ENCODE measurements at regions not wholly inside any gene's neighbourhood (a gene's known extent, or its start where the extent isn't known, plus 50 kb on each side); places are given as distances from the start of the nearest gene placed in this dataset.

GRCh38 chr10:120671491-120671890 is 179.7 kb upstream of the WDR11 start:
- in situ Hi-C loops (cut with HindIII; ENCODE audit: low pct_unique_long_range_greater_than_20kb, low sequenced_read_pairs): no loop called here
- DNase-seq (ENCODE audit: low read depth in 1 of 2, low spot score in 1 of 2): no peak
- TF ChIP-seq JUND (IDR thresholded peaks at IDR 0.05; ENCODE audit: low read depth): no peak

- in situ Hi-C loops (cut with HindIII; ENCODE audit: low pct_unique_long_range_greater_than_20kb, low sequenced_read_pairs): no loop called here
- TF ChIP-seq JUND (IDR thresholded peaks at IDR 0.05; ENCODE audit: low read depth): no peak
- DNase-seq (ENCODE audit: low read depth in 1 of 2, low spot score in 1 of 2): no peak
Observed at GRCh38 chr10:120683454-120683853, 167.7 kb upstream of the WDR11 start.

- in situ Hi-C loops (cut with HindIII; ENCODE audit: low pct_unique_long_range_greater_than_20kb, low sequenced_read_pairs): no loop called here
- DNase-seq (ENCODE audit: low read depth in 1 of 2, low spot score in 1 of 2): no peak
- TF ChIP-seq JUND (IDR thresholded peaks at IDR 0.05; ENCODE audit: low read depth): no peak
Observed at GRCh38 chr10:120684226-120684625, 166.9 kb upstream of the WDR11 start.

- no peak for DNase-seq (ENCODE audit: low read depth in 1 of 2, low spot score in 1 of 2)
- in situ Hi-C loops (cut with HindIII; ENCODE audit: low pct_unique_long_range_greater_than_20kb, low sequenced_read_pairs): no loop called here
- TF ChIP-seq JUND (IDR thresholded peaks at IDR 0.05; ENCODE audit: low read depth): no peak
Observed at GRCh38 chr10:120685136-120685535, 166.0 kb upstream of the WDR11 start.

DNA sequence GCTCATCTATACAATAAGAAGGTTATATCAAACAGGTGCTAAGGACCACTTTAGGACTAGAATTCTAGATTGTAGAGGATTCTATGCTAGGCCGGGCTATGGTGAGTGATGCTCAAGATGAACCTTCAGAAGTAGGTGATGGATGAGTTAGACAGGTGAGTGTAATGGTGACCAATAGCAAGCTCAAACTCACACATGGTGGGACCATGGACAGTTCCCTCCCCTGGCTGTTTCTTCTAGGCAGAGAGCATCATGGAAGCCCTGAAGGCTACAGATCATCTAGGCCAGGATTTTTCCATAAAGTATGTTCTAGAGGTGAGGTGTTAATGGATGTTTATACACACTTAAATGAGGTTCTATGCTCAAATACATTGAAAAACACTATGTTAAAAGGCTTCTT is 162.2 kb upstream of the WDR11 start:
- in situ Hi-C loops (cut with HindIII; ENCODE audit: low pct_unique_long_range_greater_than_20kb, low sequenced_read_pairs): no loop called here
- peak in 1 of 2 experiments; percentile 47 for DNase-seq (ENCODE audit: low read depth in 1 of 2, low spot score in 1 of 2)
- TF ChIP-seq JUND (IDR thresholded peaks at IDR 0.05; ENCODE audit: low read depth): no peak

GRCh38 chr10:120689777-120690529 is 161.2 kb upstream of the WDR11 start:
- DNase-seq (ENCODE audit: low read depth in 1 of 2, low spot score in 1 of 2): no peak
- in situ Hi-C loops (cut with HindIII; ENCODE audit: low pct_unique_long_range_greater_than_20kb, low sequenced_read_pairs): no loop called here
- TF ChIP-seq JUND (IDR thresholded peaks at IDR 0.05; ENCODE audit: low read depth): no peak

DNA sequence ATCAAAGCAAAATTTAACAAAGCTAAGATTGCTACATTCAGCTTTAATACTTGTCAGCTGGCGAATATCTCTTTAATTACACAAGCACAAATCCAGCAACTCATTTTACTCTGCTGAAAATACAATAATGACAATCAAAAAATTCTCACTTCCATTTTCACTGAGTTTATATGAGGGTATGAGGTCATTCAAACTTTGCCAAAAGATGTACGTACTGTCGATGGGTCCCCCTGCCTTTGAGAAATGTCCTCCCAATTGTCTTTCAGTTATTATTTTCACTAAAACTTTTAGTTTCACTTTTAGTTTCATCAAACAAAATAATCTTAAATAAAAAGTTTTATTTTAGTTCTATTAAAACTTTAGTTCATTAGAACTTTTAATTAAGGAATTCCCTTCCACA is 159.5 kb upstream of the WDR11 start:
- in situ Hi-C loops (cut with HindIII; ENCODE audit: low pct_unique_long_range_greater_than_20kb, low sequenced_read_pairs): no loop called here

DNA sequence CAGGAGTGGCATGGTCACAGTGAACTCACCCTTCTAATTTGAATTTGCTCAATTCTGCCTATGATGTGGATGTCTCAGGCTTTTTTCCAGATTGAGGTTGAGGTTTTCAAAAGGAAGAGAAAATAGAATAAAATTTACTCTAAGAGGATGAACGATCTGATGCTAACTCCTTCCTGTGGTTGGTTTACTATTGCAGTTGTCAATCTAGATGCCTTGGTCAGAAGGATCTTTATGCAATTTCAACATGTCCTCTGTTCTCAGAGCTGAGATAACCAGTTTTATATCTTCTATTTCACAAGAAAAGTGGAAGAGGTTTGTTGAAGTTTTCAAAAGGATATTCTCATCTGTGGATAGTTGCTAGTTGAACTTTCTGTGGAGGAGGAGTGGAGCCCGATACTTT is 150.7 kb upstream of the WDR11 start:
- TF ChIP-seq JUND (IDR thresholded peaks at IDR 0.05; ENCODE audit: low read depth): no peak
- in situ Hi-C loops (cut with HindIII; ENCODE audit: low pct_unique_long_range_greater_than_20kb, low sequenced_read_pairs): no loop called here

More for the DNA sequence above, 159.5 kb upstream of the WDR11 start:
- no peak for DNase-seq (ENCODE audit: low read depth in 1 of 2, low spot score in 1 of 2)
- TF ChIP-seq JUND (IDR thresholded peaks at IDR 0.05; ENCODE audit: low read depth): no peak

DNA sequence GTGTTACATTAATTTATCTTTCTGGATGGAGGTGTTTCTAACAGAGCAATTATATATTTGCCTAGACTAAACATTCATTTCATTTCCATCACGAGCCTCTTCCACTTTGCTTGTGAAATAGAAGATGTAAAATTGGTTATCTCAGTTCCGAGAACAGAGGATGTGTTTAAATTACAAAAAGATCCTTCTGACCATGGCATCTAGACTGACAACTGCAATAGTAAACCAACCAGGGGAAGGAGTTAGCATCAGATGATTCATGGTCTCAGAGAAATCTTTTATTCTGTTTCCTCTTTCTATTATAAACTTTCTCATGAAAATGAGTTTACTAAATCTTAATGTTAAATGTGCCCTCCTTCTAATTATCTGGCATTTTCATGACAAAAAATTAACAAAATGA is 149.8 kb upstream of the WDR11 start:
- TF ChIP-seq JUND (IDR thresholded peaks at IDR 0.05; ENCODE audit: low read depth): no peak
- DNase-seq (ENCODE audit: low read depth in 1 of 2, low spot score in 1 of 2): no peak
- in situ Hi-C loops (cut with HindIII; ENCODE audit: low pct_unique_long_range_greater_than_20kb, low sequenced_read_pairs): no loop called here

More for the DNA sequence above, 150.7 kb upstream of the WDR11 start:
- no peak for DNase-seq (ENCODE audit: low read depth in 1 of 2, low spot score in 1 of 2)

- TF ChIP-seq JUND (IDR thresholded peaks at IDR 0.05; ENCODE audit: low read depth): no peak
- no peak for DNase-seq (ENCODE audit: low read depth in 1 of 2, low spot score in 1 of 2)
- in situ Hi-C loops (cut with HindIII; ENCODE audit: low pct_unique_long_range_greater_than_20kb, low sequenced_read_pairs): no loop called here
Observed at GRCh38 chr10:120702032-120702431, 149.1 kb upstream of the WDR11 start.

DNA sequence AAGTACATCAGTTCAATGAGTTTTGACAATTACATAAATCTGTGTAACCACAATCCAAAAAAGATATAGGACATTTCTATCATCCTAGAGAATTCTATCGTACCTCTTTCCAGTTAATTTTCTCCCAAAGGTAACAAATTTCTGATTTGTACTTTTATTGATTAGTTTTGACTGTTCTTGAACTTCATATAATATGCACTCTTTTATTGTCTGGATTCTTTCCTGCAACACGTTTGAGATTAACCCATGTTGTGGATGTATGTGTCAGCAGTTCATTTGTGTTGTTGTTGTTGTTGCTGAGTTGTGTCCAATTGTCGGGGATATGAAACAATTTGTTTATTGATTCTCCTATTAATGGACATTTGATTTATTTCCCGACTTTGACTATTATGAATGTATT is 145.9 kb upstream of the WDR11 start:
- in situ Hi-C loops (cut with HindIII; ENCODE audit: low pct_unique_long_range_greater_than_20kb, low sequenced_read_pairs): no loop called here
- no peak for DNase-seq (ENCODE audit: low read depth in 1 of 2, low spot score in 1 of 2)
- no peak for TF ChIP-seq JUND (IDR thresholded peaks at IDR 0.05; ENCODE audit: low read depth)

- no peak for DNase-seq (ENCODE audit: low read depth in 1 of 2, low spot score in 1 of 2)
- TF ChIP-seq JUND (IDR thresholded peaks at IDR 0.05; ENCODE audit: low read depth): no peak
- in situ Hi-C loops (cut with HindIII; ENCODE audit: low pct_unique_long_range_greater_than_20kb, low sequenced_read_pairs): no loop called here
Observed at GRCh38 chr10:120710076-120710475, 141.1 kb upstream of the WDR11 start.

DNA sequence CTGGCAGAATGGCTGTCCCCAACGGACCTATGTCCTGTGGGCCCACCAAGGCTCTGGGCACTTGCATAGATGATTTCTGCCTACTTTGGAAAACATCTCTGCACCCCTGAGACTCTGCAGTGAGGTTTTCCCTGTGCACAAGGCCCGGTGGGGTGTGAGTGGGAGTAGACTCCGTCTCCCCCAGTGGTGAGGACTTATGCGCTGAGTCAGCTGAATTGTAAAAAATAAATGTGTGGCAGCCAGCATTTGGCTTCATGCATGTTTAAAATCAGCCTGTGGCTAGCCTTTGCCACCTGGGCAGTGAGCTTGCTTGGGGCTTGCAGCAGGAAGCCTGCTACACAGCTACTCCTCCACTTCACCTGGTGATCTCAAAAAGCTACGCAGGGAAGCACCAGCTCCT is 139.3 kb upstream of the WDR11 start:
- in situ Hi-C loops (cut with HindIII; ENCODE audit: low pct_unique_long_range_greater_than_20kb, low sequenced_read_pairs): no loop called here
- no peak for TF ChIP-seq JUND (IDR thresholded peaks at IDR 0.05; ENCODE audit: low read depth)
- no peak for DNase-seq (ENCODE audit: low read depth in 1 of 2, low spot score in 1 of 2)
